ENCODE measurements at regions not wholly inside any gene's neighbourhood (a gene's known extent, or its start where the extent isn't known, plus 50 kb on each side); places are given as distances from the start of the nearest gene placed in this dataset.
"Not testable (repeated sequence)": the region's sequence is repeated elsewhere in the genome, so short reads cannot be mapped to it uniquely, and the experiment has no call there.

GRCh38 chr14:85342858-85343607, 186.9 kb upstream of the FLRT2 start:
- H3K4me1 ChIP-seq (ENCODE audit: insufficient read depth, poor library complexity, severe bottlenecking), result no peaks in the 10 kb centered on the region
- H3K4me3 ChIP-seq (ENCODE audit: severe bottlenecking), result no peak overlapping the region
- no peaks in the 10 kb centered on the region for H3K9me3 ChIP-seq (ENCODE audit: severe bottlenecking)
- no peaks in the 10 kb centered on the region for H3K27me3 ChIP-seq (ENCODE audit: insufficient read depth, poor library complexity, severe bottlenecking)
- H3K27ac ChIP-seq (ENCODE audit: poor library complexity, severe bottlenecking), result no peak overlapping the region
- TF ChIP-seq, protein P1, sequence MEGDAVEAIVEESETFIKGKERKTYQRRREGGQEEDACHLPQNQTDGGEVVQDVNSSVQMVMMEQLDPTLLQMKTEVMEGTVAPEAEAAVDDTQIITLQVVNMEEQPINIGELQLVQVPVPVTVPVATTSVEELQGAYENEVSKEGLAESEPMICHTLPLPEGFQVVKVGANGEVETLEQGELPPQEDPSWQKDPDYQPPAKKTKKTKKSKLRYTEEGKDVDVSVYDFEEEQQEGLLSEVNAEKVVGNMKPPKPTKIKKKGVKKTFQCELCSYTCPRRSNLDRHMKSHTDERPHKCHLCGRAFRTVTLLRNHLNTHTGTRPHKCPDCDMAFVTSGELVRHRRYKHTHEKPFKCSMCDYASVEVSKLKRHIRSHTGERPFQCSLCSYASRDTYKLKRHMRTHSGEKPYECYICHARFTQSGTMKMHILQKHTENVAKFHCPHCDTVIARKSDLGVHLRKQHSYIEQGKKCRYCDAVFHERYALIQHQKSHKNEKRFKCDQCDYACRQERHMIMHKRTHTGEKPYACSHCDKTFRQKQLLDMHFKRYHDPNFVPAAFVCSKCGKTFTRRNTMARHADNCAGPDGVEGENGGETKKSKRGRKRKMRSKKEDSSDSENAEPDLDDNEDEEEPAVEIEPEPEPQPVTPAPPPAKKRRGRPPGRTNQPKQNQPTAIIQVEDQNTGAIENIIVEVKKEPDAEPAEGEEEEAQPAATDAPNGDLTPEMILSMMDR (IDR thresholded peaks at IDR 0.05; ENCODE audit: poor library complexity, severe bottlenecking), result no peak
- no peaks in the 10 kb centered on the region for H3K36me3 ChIP-seq (ENCODE audit: low read depth)
- ATAC-seq (ENCODE audit: low read depth) (no peak; the same call in 2 of the 3 replicates), DNase-seq (ENCODE audit: low spot score) (no peak)

DNA sequence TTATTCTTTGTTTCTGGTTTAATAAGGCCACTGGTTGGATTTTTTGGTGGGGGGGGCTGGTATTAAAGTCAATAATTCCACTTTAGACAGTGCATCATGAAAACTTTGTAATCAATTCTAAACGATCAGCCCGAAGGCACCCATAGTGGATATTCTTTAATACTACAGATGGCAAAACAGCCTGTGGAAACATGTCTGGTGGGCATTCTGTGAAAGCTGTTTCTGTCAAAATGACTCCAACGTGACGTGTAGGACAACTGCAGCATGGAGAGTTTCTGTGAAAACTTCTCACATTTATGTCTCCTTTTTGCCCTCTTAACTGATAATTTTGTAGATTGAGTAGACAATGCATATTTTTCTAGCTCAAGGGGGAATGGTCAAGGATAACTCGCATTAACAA, 185.8 kb upstream of the FLRT2 start:
- TF ChIP-seq, protein P1 (IDR thresholded peaks at IDR 0.05; ENCODE audit: poor library complexity, severe bottlenecking), result no peak
- H3K4me1 ChIP-seq (ENCODE audit: insufficient read depth, poor library complexity, severe bottlenecking), result no peaks in the 10 kb centered on the region

DNA sequence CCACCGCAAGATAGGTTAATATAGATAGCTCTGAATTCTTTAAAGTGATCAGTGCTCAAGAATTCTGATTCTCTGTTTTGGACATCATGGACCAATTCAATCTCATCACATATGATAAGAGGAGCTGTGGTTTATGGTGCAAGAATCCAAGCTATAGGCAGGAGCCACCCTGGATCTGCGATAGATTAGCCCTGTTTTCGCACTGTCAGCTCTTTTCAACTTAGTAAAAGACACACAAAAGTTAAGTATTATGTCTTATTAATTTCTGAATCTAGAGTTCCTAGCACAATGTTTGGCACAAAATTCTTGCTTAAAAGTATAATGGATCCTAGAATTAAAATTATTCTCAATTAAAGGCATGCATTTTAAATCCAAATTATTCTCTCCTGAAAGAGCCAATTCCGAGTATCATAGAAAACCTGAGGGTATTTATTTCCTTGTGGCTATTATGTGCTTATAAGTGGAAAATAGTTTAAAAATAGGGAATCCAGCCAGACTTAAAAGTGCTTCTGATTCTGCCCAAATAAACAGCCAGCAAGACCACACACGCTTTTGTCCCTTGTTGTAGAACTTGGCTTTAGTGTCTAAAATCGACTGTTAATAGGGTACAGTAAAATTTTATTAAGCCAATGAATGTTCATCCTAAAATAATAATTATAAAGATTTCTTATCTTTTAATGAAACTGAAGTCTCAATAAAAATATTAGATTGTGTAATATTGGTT, 184.9 kb upstream of the FLRT2 start:
- no peak overlapping the region for H3K4me3 ChIP-seq (ENCODE audit: severe bottlenecking)
- H3K36me3 ChIP-seq (ENCODE audit: low read depth), result no peaks in the 10 kb centered on the region
- TF ChIP-seq, protein P1 (IDR thresholded peaks at IDR 0.05; ENCODE audit: poor library complexity, severe bottlenecking), result no peak
- DNase-seq (ENCODE audit: low spot score) (no peak), ATAC-seq (ENCODE audit: low read depth) (no peak)
- no peak overlapping the region for H3K27ac ChIP-seq (ENCODE audit: poor library complexity, severe bottlenecking)
- H3K27me3 ChIP-seq (ENCODE audit: insufficient read depth, poor library complexity, severe bottlenecking), result no peaks in the 10 kb centered on the region
- H3K4me1 ChIP-seq (ENCODE audit: insufficient read depth, poor library complexity, severe bottlenecking), result no peaks in the 10 kb centered on the region
- H3K9me3 ChIP-seq (ENCODE audit: severe bottlenecking), result no peaks in the 10 kb centered on the region

More for the DNA sequence above, 185.8 kb upstream of the FLRT2 start:
- Histone ChIP-seq H3K4me3 (ENCODE audit: severe bottlenecking) (no peak overlapping the region), H3K27ac (ENCODE audit: poor library complexity, severe bottlenecking) (no peak overlapping the region), H3K27me3 (ENCODE audit: insufficient read depth, poor library complexity, severe bottlenecking) (no peaks in the 10 kb centered on the region), H3K9me3 (ENCODE audit: severe bottlenecking) (no peaks in the 10 kb centered on the region), H3K36me3 (ENCODE audit: low read depth) (no peaks in the 10 kb centered on the region)
- DNase-seq (ENCODE audit: low spot score) (no peak), ATAC-seq (ENCODE audit: low read depth) (no peak)

DNA sequence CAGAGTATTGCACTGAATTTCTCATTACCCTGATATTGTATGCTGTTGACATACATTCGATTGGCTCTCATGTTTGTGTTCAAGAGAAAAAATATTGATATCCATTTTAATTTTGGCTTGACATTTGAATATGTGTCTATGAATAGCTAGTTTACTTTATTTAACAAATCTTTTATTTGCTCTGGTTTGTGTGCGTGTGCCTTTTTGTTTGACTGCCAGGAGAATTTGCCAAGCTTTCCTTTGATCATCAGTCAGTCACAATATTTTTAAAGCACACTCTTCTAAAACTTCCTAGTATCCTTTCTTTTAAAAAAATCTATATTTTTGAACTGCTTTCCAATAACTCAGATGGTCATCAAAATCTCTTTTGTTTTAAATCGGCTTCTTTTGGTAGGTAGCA, 179.3 kb upstream of the FLRT2 start:
- no peaks in the 10 kb centered on the region for H3K36me3 ChIP-seq (ENCODE audit: low read depth)
- no peak for ATAC-seq (ENCODE audit: low read depth)

DNA sequence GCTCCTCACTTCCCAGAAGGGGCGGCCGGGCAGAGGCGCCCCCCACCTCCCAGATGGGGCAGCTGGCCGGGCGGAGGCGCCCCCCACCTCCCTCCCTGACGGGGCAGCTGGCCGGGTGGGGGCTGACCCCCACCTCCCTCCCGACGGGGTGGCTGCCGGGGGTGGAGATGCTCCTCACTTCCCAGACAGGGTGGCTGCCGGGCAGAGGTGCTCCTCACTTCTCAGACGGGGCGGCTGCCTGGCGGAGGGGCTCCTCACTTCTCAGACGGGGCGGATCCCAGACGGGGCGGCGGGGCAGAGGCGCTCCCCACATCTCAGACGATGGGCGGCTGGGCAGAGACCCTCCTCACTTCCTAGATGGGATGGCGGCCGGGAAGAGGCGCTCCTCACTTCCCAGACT, 177.4 kb upstream of the FLRT2 start:
- H3K27ac ChIP-seq (ENCODE audit: poor library complexity, severe bottlenecking); ATAC-seq (ENCODE audit: low read depth); DNase-seq (ENCODE audit: low spot score); H3K27me3 ChIP-seq (ENCODE audit: insufficient read depth, poor library complexity, severe bottlenecking); H3K4me1 ChIP-seq (ENCODE audit: insufficient read depth, poor library complexity, severe bottlenecking); H3K9me3 ChIP-seq (ENCODE audit: severe bottlenecking); H3K36me3 ChIP-seq (ENCODE audit: low read depth); H3K4me3 ChIP-seq (ENCODE audit: severe bottlenecking): not testable (repeated sequence)

More for the DNA sequence above, 179.3 kb upstream of the FLRT2 start:
- TF ChIP-seq, protein P1 (IDR thresholded peaks at IDR 0.05; ENCODE audit: poor library complexity, severe bottlenecking), result no peak
- H3K27me3 ChIP-seq (ENCODE audit: insufficient read depth, poor library complexity, severe bottlenecking), result no peaks in the 10 kb centered on the region
- no peaks in the 10 kb centered on the region for H3K4me1 ChIP-seq (ENCODE audit: insufficient read depth, poor library complexity, severe bottlenecking)
- no peak overlapping the region for H3K27ac ChIP-seq (ENCODE audit: poor library complexity, severe bottlenecking)
- no peak overlapping the region for H3K4me3 ChIP-seq (ENCODE audit: severe bottlenecking)
- H3K9me3 ChIP-seq (ENCODE audit: severe bottlenecking), result no peaks in the 10 kb centered on the region
- no peak for DNase-seq (ENCODE audit: low spot score)

All from RWPE2 (cell line).